ENCODE measurements at regions not wholly inside any gene's neighbourhood (a gene's known extent, or its start where the extent isn't known, plus 50 kb on each side); places are given as distances from the start of the nearest gene placed in this dataset.
A peak's percentile ranks its signal among the peaks of the same experiment; 100 is the strongest.

GRCh38 chr13:104871456-104871855 is 1664.0 kb downstream of the EFNB2 start:
- DNase-seq, result no peak

- peak in 1 of 2 donors; percentile 6 for DNase-seq
Measured at GRCh38 chr13:104869501-104869900, 1666.0 kb downstream of the EFNB2 start.

- no peak for DNase-seq
Measured at GRCh38 chr13:104868806-104869205, 1666.7 kb downstream of the EFNB2 start.

GRCh38 chr13:104855581-104855980 is 1679.9 kb downstream of the EFNB2 start:
- no peak for DNase-seq

- no peak for DNase-seq
Measured at GRCh38 chr13:104854698-104855097, 1680.8 kb downstream of the EFNB2 start.

- no peak for DNase-seq
Measured at GRCh38 chr13:104854007-104854406, 1681.5 kb downstream of the EFNB2 start.

GRCh38 chr13:104847922-104848321 is 1687.5 kb downstream of the EFNB2 start:
- no peak for DNase-seq

GRCh38 chr13:104843401-104843800 is 1692.1 kb downstream of the EFNB2 start:
- no peak for DNase-seq

GRCh38 chr13:104841110-104841509 is 1694.4 kb downstream of the EFNB2 start:
- no peak for DNase-seq

GRCh38 chr13:104837756-104838155 is 1697.7 kb downstream of the EFNB2 start:
- DNase-seq, result no peak

GRCh38 chr13:104833221-104833620 is 1702.2 kb downstream of the EFNB2 start:
- no peak for DNase-seq

- DNase-seq, result no peak
Measured at GRCh38 chr13:104832231-104832630, 1703.2 kb downstream of the EFNB2 start.

- DNase-seq, result no peak
Measured at GRCh38 chr13:104831831-104832230, 1703.6 kb downstream of the EFNB2 start.

- no peak for DNase-seq
Measured at GRCh38 chr13:104823709-104824108, 1711.8 kb downstream of the EFNB2 start.

GRCh38 chr13:104823071-104823470 is 1712.4 kb downstream of the EFNB2 start:
- DNase-seq, result no peak

- no peak for DNase-seq
Measured at GRCh38 chr13:104817271-104817670, 1718.2 kb downstream of the EFNB2 start.

GRCh38 chr13:104816726-104817125 is 1718.7 kb downstream of the EFNB2 start:
- DNase-seq, result no peak

- DNase-seq, result no peak
Measured at GRCh38 chr13:104810242-104810641, 1725.2 kb downstream of the EFNB2 start.

GRCh38 chr13:104809483-104809882 is 1726.0 kb downstream of the EFNB2 start:
- peak in 1 of 2 donors; percentile 30 for DNase-seq

GRCh38 chr13:104805346-104805745 is 1730.1 kb downstream of the EFNB2 start:
- DNase-seq, result no peak

- no peak for DNase-seq
Measured at GRCh38 chr13:104799152-104799551, 1732.9 kb upstream of the SLC10A2 start.

- DNase-seq, result no peak
Measured at GRCh38 chr13:104798486-104798885, 1732.3 kb upstream of the SLC10A2 start.

GRCh38 chr13:104796581-104796980 is 1730.4 kb upstream of the SLC10A2 start:
- DNase-seq, result no peak

- DNase-seq, result no peak
Measured at GRCh38 chr13:104785952-104786351, 1719.7 kb upstream of the SLC10A2 start.

- DNase-seq, result no peak
Measured at GRCh38 chr13:104784891-104785290, 1718.7 kb upstream of the SLC10A2 start.

GRCh38 chr13:104782741-104783140 is 1716.5 kb upstream of the SLC10A2 start:
- no peak for DNase-seq

Measured in inflammatory macrophage treated with lipopolysaccharide for 1 hour (primary cell).